Effector CD4-positive, alpha-beta T cell (primary cell): ENCODE measurements at regions not wholly inside any gene's neighbourhood (a gene's known extent, or its start where the extent isn't known, plus 50 kb on each side); places are given as distances from the start of the nearest gene placed in this dataset.

Source experiments
- DNase-seq: peaks from one replicate; pipeline ENCODE4 v3.0.0-alpha.2; 2020

DNA sequence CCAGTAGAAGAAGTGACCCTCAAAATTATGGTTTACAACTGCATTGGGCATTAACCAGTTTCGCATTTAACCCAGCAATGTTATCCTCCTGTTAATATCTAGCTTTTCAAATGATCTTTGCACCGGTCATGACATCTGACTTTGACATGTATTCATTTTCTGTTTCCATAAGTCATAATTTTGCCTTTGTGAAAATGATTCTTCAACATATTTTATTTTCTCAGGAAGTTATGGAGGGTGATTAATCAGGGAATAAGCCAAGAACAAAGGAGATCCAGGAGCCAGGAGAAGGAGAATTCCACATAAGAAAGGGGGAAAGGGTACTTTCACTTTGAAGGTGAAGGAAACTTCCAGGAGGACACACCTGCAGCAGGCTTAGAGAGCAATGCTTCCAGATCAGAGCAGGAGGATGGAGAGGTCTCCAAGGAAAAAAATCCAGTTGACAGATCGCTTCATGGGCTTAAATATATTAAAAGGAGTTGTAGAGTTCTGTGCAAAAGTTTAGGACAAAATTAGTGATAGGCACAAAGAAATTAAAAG, 92.1 kb upstream of the FAM3C start:
- DNase-seq, result no peak

DNA sequence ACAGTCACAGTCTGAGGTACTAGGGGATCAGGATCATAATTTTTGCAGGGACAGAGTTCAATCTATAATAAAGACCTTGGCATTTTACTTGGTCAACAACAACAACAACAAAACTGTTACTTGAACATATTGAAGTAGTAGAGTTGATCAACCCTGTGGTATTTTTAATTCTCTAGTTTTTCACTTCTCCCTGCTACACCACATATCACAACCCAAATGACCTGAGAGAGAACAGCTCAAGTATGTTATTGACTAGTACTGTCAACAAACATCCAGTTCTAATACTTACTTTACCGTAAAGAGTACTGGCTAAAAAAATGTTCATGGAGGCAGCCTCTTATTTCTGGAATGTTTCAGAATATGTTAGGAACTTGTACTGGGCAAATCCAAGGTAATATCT, 90.5 kb upstream of the FAM3C start:
- no peak for DNase-seq

DNA sequence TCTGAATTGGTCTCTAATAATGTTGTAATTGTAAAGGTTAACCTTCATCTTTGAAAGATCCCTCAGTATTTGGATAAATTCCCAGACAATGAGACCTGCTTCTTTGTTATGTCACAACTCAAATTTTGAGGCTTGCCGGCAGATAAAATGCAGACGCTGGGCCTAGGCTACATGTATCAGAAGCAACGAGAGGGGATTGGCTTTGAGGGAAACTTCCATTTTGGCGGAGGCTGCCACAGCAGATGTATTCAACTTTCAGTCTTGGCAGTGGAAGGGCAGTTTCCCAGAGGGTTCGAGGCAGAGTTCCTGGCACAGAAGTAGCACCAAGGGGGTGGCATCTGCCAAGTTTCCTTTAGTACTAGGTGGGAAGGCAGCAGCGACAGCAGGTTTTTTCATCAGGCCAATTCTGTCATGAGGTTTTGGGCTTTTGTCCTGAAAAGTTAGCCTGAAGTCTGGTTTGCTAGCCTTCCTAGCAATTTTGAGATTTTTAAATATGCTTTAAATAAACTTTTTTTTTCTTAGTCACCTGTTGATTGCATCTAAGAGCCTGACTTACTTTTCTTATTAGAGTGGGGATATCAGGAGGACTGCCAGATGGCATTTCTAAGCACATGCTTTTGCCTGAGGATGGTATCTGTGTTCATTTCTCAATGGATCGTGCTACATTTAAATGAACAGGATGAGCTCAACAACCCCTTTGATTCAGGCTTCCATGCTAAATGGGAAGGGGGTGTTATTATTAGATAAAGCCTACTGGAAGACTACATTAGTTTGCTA, 89.5 kb upstream of the FAM3C start:
- DNase-seq, result no peak

DNA sequence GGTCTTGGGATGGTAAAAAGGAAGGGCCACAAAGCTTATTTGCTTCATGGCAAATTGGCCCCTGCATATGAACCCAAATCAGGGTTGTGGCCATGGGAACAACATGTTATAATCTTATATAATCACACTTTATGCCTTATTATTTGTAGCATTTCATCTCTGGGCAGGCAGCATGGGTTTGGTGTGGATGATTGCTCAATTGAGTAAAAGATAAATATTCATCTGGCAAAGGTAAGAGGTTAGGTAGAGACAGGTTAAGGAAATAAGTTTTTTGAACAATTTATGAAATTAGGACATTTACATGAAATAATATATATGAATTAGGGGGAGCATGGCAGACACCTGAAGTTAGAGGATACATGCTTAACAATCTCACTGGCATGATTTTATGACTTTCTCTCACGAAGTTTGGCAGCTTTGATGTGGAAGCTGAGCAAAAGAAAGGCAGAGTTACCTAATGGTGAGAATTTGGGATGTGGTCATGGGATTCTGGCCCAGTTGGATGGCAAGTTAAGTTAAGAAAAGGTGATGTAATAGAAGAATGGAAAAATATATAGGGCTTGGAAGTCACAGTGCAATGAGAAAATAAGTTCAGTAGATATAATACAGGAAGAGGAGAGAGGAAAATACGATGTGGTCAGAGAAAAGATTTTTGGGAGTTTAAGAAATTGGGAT, 88.1 kb upstream of the FAM3C start:
- no peak for DNase-seq

DNA sequence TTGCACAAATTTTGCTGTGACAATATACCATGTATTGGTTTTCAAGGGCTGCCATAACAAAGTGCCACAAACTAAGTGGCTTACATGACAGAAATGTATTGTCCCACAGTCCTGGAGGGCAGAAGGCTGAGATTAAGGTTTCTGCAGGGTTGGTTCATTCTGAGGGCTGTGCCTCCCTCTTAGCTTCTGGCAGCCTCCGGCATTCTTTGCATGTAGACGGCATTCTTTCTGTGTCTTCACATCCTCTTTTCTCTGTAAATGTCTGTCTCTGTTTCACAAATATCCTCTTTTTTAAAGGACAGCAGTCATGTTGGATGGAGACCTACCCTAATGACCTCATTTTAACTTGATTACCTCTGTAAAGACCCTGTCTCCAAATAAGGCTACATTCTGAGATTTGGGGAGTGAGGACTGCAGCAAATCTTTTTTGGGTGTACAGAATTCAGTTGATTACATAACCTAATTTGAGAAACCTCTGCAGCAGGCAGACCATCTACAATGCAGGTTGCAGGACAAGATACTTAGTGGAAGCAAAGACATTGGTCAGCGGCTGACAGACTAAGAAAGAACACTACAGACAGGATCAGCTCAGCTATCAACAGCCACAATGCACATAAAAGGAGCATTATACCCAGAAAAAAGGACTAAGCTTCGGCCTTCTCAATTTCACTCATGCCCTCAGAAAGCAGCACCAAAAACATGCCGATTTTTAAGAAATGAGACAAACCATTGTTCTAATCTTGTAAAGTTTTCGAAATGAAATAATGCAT, 84.6 kb upstream of the FAM3C start:
- DNase-seq, result no peak

DNA sequence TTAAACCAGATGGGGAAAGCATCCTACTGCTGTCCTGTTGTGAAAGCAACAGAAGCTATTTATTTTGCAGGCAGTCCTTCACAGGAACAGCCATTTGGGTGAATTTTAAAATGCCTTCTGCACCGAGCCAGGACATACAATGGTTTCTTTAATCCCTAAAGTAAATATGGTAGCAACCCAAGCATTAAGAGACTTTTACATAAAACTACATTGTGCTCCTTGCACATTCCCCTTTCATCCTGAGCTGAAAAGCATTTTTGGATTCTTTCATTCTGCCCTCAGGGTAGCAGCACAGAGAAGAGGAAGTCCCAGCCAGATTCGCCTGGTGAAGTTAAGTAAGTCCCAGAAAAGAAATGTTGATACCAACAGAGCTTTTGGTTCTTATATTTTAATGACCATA, 84.0 kb upstream of the FAM3C start:
- DNase-seq, result no peak

DNA sequence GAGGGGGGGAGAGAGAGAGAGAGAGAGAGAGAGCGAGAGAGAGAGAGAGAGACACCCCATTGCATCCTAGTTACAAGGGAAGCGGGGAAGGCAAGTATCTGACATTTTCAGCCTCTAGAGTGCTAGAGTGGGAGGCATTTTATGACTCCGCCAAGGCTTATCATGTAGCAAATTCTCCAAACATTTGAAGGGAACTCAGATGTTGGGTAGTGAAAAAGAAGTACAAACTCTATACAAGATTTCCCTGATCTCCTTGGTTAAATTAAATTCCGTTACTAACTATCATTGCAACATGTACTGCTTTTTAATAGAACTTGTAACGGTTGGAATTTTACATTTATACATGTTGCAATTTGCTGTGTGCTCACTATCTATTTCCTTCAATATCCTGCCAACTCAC, 83.4 kb upstream of the FAM3C start:
- no peak for DNase-seq

DNA sequence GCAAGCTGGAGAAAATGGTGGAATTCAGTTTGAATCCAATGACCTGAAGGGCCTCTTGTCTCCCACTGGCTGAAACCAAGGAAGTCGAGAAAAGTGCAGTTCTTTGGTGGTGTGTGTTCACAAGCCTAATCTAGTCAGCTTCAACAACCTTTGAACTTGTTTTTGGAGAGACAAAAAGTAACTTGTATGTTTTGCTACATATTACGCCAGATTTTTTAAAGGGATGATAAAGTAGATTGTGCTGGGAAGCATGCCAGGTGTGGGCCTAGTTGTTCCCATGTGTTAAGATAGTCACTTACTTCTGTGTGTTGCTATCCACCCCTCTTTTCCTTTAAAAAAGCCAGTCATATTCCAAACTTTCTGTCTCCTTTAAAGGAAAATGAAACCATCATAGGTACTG, 79.7 kb upstream of the FAM3C start:
- no peak for DNase-seq

DNA sequence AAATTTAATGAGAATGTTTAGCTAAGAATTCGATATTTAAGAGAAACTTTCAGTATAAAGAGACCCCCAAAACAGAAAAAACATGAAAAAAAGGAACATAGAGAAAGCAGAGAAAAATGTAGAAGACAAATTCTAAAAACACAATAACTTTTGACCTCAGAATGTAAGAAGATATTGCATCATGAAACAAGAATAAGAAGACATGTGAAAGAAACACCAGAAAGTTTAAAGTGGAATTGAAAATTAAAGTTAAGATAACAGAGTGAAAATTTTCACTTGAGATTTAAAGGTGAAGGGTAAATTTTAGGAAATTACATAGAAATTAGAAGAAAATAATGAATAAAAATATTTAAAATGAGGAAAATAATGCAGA, 78.2 kb upstream of the FAM3C start:
- no peak for DNase-seq

DNA sequence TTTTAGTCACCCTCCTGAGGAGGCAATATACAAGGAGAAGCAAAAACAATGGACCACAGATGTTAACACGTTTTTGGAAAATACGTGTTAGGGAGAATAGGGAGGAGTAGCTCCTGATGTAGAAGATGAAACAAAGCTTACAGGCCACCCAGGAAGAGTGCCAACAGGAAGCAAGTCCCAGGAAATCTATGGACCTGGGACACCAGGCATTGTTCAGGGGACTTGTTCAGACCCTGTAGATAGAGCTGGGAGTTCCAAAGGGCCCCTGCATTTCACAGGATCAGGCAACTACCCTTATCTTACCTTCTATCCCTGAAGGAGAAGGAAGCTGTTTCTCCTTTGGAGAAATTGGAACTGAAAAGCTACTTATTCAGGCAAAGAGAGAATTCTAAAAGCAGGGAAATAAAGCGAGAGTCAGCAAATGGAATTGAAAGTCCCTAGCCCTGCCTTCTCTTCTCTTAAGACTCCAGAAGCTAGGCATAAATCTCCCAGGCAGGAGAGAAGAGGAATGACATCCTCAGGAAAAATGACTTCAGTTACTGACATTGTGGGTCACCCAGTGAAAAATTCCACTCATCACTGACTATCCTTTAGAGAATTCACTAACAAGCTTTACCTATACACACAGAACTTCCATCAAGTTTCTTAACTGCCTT, 77.7 kb upstream of the FAM3C start:
- no peak for DNase-seq

DNA sequence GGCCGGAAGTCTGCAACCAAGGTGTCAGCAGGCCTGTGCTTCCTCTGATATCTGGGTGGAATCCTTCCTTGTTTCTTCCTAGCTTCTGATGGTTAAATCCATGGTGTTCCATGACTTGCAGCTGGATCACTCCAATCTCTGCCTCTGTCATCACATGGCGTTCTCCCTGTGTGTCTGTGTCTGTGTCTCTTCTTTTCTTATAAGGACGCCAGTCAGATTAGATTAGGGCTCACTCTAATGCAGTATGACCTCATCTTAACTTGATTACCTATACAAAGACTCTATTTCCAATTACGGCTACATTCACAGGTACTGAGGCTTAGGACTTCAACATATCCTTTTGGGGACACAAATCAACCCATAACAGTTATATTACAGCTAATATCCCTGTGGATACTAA, 70.3 kb upstream of the FAM3C start:
- no peak for DNase-seq

DNA sequence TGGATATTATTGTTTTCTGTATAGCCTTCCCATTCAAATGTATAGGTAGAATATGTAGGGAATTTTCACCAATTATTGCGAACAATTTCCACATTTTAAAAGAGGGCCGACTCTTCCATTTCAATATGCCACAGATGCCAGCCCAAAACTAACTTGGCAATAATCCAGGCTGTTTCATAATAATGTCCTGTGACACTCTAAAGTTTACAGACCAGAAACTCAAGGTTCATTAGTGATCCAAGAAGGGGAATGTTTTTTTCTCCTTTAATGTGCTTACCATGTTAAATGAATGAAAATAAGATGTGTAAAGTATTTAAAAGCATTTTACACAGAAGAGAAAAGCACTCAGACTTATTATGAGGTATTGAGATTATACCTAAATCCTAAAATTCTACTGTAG, 63.0 kb upstream of the FAM3C start:
- DNase-seq, result no peak

DNA sequence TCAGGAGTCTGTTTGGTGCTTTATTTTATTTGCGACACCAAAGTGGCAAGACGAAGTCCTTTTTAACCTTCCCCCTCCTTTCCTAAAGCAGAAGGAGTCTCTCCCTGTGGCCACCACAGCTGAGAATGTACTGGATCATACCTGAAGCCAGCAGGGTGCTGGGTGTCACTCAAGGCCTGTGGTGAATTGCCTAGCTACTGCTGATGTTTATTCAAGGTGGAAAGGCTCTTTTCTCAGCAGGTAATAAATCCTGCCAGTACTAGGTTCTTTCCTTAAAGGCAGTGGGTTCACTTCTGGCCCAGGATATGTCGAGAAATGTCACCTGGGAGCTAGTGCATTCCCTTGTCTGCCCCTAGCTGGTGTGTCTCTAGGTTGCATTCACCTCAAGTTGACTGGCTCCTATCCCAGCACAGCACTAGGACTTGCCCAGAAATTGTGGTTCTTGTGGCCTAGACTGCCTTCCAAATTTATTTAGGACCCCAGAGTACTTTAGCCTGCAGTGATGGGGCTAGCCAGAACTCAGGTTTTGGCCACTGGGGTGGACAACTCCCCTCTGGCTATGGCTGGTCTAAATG, 60.8 kb upstream of the FAM3C start:
- DNase-seq, result no peak

DNA sequence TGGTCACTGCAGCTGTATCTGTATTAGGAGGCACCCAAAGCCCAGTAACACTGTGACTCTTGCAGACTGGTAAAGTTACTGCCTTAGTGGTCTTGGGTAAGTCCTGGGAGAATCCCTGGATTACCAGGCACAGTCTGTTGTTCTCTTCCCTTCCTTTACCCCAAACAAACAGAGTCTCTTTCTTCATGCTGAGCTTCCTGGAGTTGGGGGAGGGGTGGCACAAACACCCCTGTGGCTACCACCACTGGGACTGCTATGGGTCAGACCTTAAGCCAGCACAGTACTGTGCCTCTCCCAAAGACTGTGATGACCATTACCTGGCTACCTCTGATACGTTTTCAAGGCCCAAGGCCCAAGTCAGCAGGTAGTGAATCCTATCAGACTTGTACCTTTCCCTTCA, 59.9 kb upstream of the FAM3C start:
- no peak for DNase-seq

DNA sequence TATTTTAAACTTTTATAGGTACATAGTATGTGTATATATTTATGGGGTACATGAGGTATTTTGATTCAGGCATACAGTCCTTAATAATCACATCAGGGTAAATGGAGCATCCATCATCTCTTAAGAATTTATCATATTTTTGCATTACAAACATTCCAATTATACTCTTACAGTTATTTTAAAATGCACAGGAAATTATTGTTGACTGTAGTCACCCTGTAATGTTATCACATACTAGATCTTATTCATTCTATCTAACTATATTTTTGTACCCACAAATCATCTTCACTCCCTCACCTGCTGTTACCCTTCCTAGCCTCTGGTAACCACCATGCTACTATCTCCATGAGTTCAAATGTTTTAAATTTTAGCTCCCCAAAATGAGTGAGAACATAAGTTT, 56.3 kb upstream of the FAM3C start:
- no peak for DNase-seq

DNA sequence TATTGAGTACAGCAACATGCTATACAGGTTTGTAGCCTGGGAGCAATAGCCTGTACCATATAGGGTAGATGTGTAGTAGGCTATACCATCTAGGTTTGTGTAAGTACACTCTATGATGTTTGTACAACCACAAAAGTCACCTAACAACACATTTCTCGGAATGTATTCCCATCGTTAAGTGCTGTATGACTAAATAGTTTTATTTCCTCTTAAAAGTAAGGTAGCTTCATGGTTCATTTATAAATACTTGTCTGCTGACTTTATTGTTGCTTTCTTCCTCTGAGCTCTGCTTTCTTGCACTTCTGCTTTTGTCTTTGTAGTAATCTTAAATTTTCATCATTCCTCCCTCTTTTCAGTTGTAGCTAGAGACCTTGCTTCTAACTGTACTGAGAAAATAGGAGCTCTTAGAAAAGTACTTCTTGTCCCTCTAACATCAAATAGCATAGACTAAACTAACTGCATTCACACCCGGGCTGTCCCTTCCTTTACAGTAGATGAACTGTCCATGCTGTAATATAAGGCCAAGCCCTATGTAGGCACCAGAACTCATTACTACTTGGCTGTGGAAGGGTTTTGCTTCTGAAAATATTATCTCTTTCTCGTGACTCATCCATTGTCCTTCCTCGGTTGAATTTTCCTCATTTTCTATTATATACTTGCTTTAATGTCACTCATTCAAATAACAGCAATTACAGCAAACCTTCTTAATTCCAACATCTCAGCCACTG, 55.4 kb upstream of the FAM3C start:
- DNase-seq, result no peak

DNA sequence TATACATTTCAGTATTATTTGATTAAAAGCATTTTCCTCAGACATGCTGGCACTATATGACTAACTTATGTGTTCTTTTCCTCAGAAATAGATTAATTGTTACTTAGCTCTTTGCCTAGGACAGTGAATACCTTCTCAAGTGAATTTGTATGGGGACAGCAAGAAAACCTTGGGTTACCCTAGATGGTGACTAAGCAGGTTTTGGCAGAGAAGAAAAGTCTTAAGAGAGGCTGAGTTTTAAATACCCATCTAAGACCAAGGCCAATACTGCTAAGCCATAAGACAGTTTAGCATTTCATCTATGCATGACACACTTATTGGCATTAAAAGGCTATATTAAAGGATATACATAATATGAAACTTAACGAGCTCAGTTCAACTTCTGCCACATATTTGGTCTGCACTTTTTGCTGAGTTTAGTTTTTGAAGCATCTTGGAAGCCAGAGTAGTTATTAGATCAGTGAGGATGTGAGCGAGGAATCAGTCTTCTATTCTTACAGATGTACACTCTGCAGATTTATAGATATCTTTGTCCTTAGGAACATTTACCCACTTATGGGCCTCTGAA, 54.6 kb upstream of the FAM3C start:
- DNase-seq, result no peak

DNA sequence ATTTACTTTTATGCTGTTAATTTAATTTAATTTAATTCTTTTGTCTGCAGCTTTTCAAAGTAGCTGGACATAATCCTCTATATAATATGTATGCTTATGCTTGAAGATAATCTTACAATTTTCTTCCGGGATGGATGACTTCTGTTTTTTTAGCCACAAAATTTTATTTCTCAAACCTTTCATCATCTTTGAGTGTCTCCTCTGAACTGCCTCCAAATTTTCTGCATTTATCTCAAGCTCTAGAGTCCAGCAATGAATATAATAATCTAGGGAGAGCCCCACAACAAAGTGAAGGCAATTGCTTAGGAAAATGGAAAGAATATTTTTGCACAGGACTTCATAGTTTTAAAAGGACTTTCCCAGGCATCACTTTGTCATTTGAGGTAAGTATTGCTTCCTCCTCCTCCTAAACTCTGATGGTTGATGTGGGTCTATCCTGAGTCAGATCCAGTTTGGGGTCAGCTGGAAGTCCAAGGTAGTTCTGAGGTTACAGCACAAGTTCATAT, 53.7 kb upstream of the FAM3C start:
- no peak for DNase-seq

DNA sequence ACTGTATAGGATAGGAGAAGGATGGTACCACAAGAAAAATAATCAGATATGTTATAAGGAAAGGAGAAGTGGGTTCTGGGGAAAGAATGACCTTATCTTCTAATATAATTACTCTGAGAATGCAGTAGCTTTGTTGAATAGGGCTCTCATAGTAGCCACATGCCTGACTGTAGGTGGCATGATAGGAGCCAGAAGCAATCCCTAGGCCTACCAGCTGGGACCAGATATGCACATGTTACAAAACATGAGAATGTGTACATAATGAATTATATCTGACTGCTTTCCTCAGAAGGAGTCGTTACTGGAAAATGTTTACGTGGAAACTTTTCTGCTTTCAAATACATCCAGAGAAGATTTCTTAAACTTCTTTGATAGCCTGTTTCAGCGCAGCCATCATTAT, 53.2 kb upstream of the FAM3C start:
- no peak for DNase-seq

DNA sequence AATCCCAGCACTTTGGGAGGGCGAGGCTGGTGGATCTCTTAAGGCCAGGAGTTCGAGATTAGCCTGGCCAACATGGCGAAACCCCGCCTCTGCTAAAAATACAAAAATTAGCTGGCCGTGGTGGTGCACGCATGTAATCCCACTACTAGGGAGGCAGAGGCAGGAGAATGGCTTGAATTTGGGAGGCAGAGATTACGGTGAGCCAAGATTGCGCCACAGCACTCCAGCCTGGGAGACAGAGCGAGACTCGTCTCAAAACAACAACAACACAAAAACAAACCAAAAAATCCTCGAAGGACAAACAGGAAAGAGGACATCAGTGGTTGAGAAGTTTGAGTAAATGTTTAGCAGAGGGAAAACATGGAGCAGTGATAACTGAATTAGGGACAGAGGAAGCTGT, 52.3 kb upstream of the FAM3C start:
- no peak for DNase-seq

DNA sequence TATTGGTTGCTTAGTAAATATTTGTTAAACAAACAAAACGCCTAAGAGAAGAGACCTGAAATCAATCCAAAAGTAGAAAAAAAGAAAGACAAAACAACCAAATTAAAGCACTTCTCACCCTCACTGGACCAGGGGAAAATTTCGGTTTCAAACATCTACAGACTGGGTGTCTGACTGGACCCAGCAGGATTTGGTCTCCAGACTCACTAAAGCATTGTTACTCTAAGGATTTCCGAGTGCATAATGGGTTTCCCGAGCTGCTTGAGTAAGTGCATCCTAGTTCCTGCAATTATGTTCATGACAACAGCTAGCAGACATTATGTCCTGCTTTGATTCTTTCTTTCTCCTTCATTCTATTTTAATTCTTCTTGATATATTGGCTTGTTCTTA, 51.8 kb upstream of the FAM3C start:
- no peak for DNase-seq
